Right atrium auricular region (tissue), 2 donors: ENCODE measurements at regions not wholly inside any gene's neighbourhood (a gene's known extent, or its start where the extent isn't known, plus 50 kb on each side); places are given as distances from the start of the nearest gene placed in this dataset.

Experiments
- DNase-seq: peaks from one replicate; pipeline ENCODE4 v3.0.0-alpha.2; 2019; ENCODE audit warnings: low spot score
- H3K27ac ChIP-seq, 2 donors: fragments of 200-600 bp; sonication (generic); 1 replicate in 1 of 2; 2 replicates in 1 of 2; pipeline ENCODE4 v1.5.1; 2016 to 2019
- H3K27me3 ChIP-seq, 2 donors: fragments of 200-600 bp; sonication (generic); one replicate each; pipeline versions ENCODE4 v1.5.1 to v1.6.0; 2017 to 2019
- H3K36me3 ChIP-seq: fragments of 200-600 bp; sonication (generic); one replicate; pipeline ENCODE4 v1.5.1; 2016
- H3K4me1 ChIP-seq, 2 donors: fragments of 200-600 bp; sonication (generic); one replicate each; pipeline versions ENCODE4 v1.5.1 to v1.6.0; 2017 to 2019
- H3K4me3 ChIP-seq, 2 donors: fragments of 200-600 bp; sonication (generic); 1 replicate in 1 of 2; 2 replicates in 1 of 2; pipeline ENCODE4 v1.5.1; 2017 to 2019; ENCODE audit warnings: mild to moderate bottlenecking in 1 of 2, moderate library complexity in 1 of 2
- H3K9me3 ChIP-seq, 2 donors: fragments of 200-600 bp; sonication (generic); one replicate each; pipeline ENCODE4 v1.5.1; 2019
- CTCF ChIP-seq, 2 donors: fragments of 200-600 bp; sonication (generic); IDR thresholded peaks; one replicate each; pipeline ENCODE4 v1.5.1; 2019; ENCODE audit warnings: antibody characterized with exemption in 2 of 2

GRCh38 chr3:101954936-101955335 is 105.6 kb downstream of the NFKBIZ start:
- peaks cover 0 to under 1% of the 10 kb centered on the region in 2 donors for H3K9me3 ChIP-seq
- no peaks in the 10 kb centered on the region for H3K36me3 ChIP-seq
- no peaks in the 10 kb centered on the region for H3K27me3 ChIP-seq
- no peak overlapping the region for H3K4me3 ChIP-seq
- no peak overlapping the region for H3K27ac ChIP-seq
- H3K4me1 ChIP-seq = no peaks in the 10 kb centered on the region
- TF ChIP-seq CTCF (IDR thresholded peaks at IDR 0.05) = no peak
- no peak for DNase-seq

GRCh38 chr3:101962055-101962454 is 112.7 kb downstream of the NFKBIZ start:
- Histone ChIP-seq H3K27ac (no peak overlapping the region), H3K4me3 (no peak overlapping the region), H3K36me3 (no peaks in the 10 kb centered on the region), H3K9me3 (peaks cover 0 to 10% of the 10 kb centered on the region in 2 donors), H3K27me3 (no peaks in the 10 kb centered on the region), H3K4me1 (no peaks in the 10 kb centered on the region)
- no peak for DNase-seq
- no peak for TF ChIP-seq CTCF (IDR thresholded peaks at IDR 0.05)

GRCh38 chr3:101963902-101964362 is 114.6 kb downstream of the NFKBIZ start:
- peaks cover 0 to 10% of the 10 kb centered on the region in 2 donors for H3K9me3 ChIP-seq
- no peak for TF ChIP-seq CTCF (IDR thresholded peaks at IDR 0.05)
- no peak for DNase-seq

GRCh38 chr3:101964861-101965260 is 115.5 kb downstream of the NFKBIZ start:
- DNase-seq = no peak
- TF ChIP-seq CTCF (IDR thresholded peaks at IDR 0.05) = no peak
- H3K9me3 ChIP-seq = peaks cover 0 to 10% of the 10 kb centered on the region in 2 donors
- H3K4me3 ChIP-seq = no peak overlapping the region
- no peaks in the 10 kb centered on the region for H3K36me3 ChIP-seq
- no peaks in the 10 kb centered on the region for H3K4me1 ChIP-seq
- H3K27me3 ChIP-seq = no peaks in the 10 kb centered on the region
- peak overlapping the region; percentile 21 to 63 for H3K27ac ChIP-seq

More at GRCh38 chr3:101963902-101964362, 114.6 kb downstream of the NFKBIZ start:
- H3K27ac ChIP-seq = peak overlapping the region; percentile 21 to 63
- H3K4me3 ChIP-seq = no peak overlapping the region
- H3K36me3 ChIP-seq = no peaks in the 10 kb centered on the region
- H3K4me1 ChIP-seq = no peaks in the 10 kb centered on the region
- no peaks in the 10 kb centered on the region for H3K27me3 ChIP-seq

- Histone ChIP-seq H3K4me1 (no peaks in the 10 kb centered on the region), H3K9me3 (no peaks in the 10 kb centered on the region), H3K36me3 (no peaks in the 10 kb centered on the region), H3K27ac (no peak overlapping the region), H3K4me3 (no peak overlapping the region), H3K27me3 (no peaks in the 10 kb centered on the region)
- no peak for TF ChIP-seq CTCF (IDR thresholded peaks at IDR 0.05)
- no peak for DNase-seq
These were observed 116.9 kb downstream of the NFKBIZ start for GRCh38 chr3:101966226-101966625.

GRCh38 chr3:101970212-101970611 is 120.9 kb downstream of the NFKBIZ start:
- Histone ChIP-seq H3K4me3 (no peak overlapping the region), H3K4me1 (no peaks in the 10 kb centered on the region), H3K27me3 (no peaks in the 10 kb centered on the region), H3K36me3 (no peaks in the 10 kb centered on the region), H3K9me3 (no peaks in the 10 kb centered on the region), H3K27ac (no peak overlapping the region)
- DNase-seq = no peak
- no peak for TF ChIP-seq CTCF (IDR thresholded peaks at IDR 0.05)
